K562 (cell line): ENCODE measurements at regions not wholly inside any gene's neighbourhood (a gene's known extent, or its start where the extent isn't known, plus 50 kb on each side); places are given as distances from the start of the nearest gene placed in this dataset.

ENCODE experiments used
- ATAC-seq: fragments of 200-7000 bp; cut with Tn5 transposase; 3 replicates; pipeline ENCODE4 v1.9.1; 2020; ENCODE audit warnings: moderate library complexity
- BruUV-seq: library from RNA; stranded (reverse); fragments of 400-500 nt; replicated peaks from 2 replicates; lab custom pipeline; 2021; lab: Mats Ljungman, UMichigan
- CTCF ChIA-PET: fragments of 300-600 bp; formaldehyde crosslinking; extraction: SDS; loops from one replicate; lab custom pipeline; 2021; ENCODE audit warnings: low intra/inter-chr PET ratio; lab: Yijun Ruan, JAX
- POLR2A ChIA-PET: fragments of 300-600, 350-650 bp; sonication (Branson Sonifier 250); formaldehyde crosslinking; extraction: SDS; loops from one replicate; lab custom pipeline; 2021; ENCODE audit warnings: antibody characterized with exemption, inconsistent platforms; lab: Yijun Ruan, JAX
- DNase-seq, 4 experiments: peaks; one replicate each; pipeline versions ENCODE4 v3.0.0 to v3.0.0-alpha.2; 2011 to 2018; ENCODE audit warnings: low spot score in 3 of 4, mixed read lengths in 3 of 4; ENCODE audit errors: extremely low read depth in 1 of 4
- FAIRE-seq: peaks from 2 replicates; lab custom pipeline; 2011; peaks lifted over from hg19 to GRCh38; lab: Jason Lieb, UNC
- H2AFZ ChIP-seq: 2 replicates; pipeline ENCODE4 v1.6.0; 2011; ENCODE audit warnings: low read depth, low read length, control low read depth, inconsistent platforms
- H3K27ac ChIP-seq: fragments of 200-600 bp; 3 replicates; pipeline ENCODE4 v1.8.0; 2011; ENCODE audit warnings: low read depth, mild to moderate bottlenecking, control low read depth, inconsistent platforms, low read length, moderate library complexity, mixed read lengths; ENCODE audit errors: extremely low read depth
- H3K27me3 ChIP-seq, 2 experiments: fragments of 300-600 bp in 1 of 2; 2 replicates in 1 of 2; 3 replicates in 1 of 2; pipeline versions ENCODE4 v1.6.0 to v1.8.0; 2011; ENCODE audit warnings: inconsistent platforms in 2 of 2, low read length in 2 of 2, mild to moderate bottlenecking in 1 of 2, mixed read lengths in 1 of 2, moderate library complexity in 1 of 2; ENCODE audit not compliant: control insufficient read depth in 2 of 2, insufficient read depth in 2 of 2
- H3K36me3 ChIP-seq: fragments of 300-600 bp; 3 replicates; pipeline ENCODE4 v1.8.0; 2011; ENCODE audit warnings: mild to moderate bottlenecking, low read length, inconsistent platforms; ENCODE audit not compliant: control insufficient read depth, insufficient read depth
- H3K4me1 ChIP-seq, 2 experiments: fragments of 200-600 bp in 1 of 2; replicated peaks in 1 of 2; 2 replicates in 1 of 2; 3 replicates in 1 of 2; pipeline versions ENCODE4 v1.5.1 to v1.8.0; 2011; ENCODE audit warnings: inconsistent platforms in 2 of 2, low read length in 2 of 2, mild to moderate bottlenecking in 1 of 2, mixed read lengths in 1 of 2, moderate library complexity in 1 of 2; ENCODE audit not compliant: control insufficient read depth in 2 of 2, insufficient read depth in 2 of 2
- H3K4me2 ChIP-seq: 2 replicates; pipeline ENCODE4 v1.6.1; 2011; ENCODE audit warnings: low read length, control low read depth, inconsistent platforms, mixed read lengths; ENCODE audit not compliant: insufficient read depth
- H3K4me3 ChIP-seq: fragments of 200-600 bp; sonication (generic), shearing (Covaris generic); 2 replicates; pipeline ENCODE4 v1.5.1; 2016; ENCODE audit warnings: control low read depth, inconsistent platforms
- H3K79me2 ChIP-seq: fragments of 200-600 bp; 3 replicates; pipeline ENCODE4 v1.8.0; 2011; ENCODE audit warnings: low read length, inconsistent platforms; ENCODE audit not compliant: control insufficient read depth, insufficient read depth
- H3K9ac ChIP-seq, 2 experiments: 2 replicates each; pipeline versions ENCODE4 v1.6.0 to v1.6.1; 2011; ENCODE audit warnings: low read depth in 2 of 2, low read length in 2 of 2, control low read depth in 1 of 2, inconsistent platforms in 1 of 2, mild to moderate bottlenecking in 1 of 2, mixed read lengths in 1 of 2; ENCODE audit not compliant: insufficient read depth in 1 of 2
- H3K9me1 ChIP-seq: one replicate; pipeline ENCODE4 v1.6.0; 2011; ENCODE audit warnings: inconsistent platforms, mild to moderate bottlenecking, low read length, moderate library complexity; ENCODE audit not compliant: control insufficient read depth, insufficient read depth
- H3K9me3 ChIP-seq: replicated peaks from 2 replicates; pipeline ENCODE4 v1.5.1; 2011; ENCODE audit warnings: low read depth, low read length, inconsistent platforms; ENCODE audit not compliant: control insufficient read depth, insufficient read depth
- H4K20me1 ChIP-seq: replicated peaks from 2 replicates; pipeline ENCODE4 v1.6.1; 2011; ENCODE audit warnings: low read length, inconsistent platforms, mixed read lengths; ENCODE audit not compliant: control insufficient read depth, insufficient read depth
- ATF3 ChIP-seq, 2 experiments: fragments of 450-650 bp in 1 of 2; sonication (generic) in 1 of 2; formaldehyde crosslinking in 1 of 2; IDR thresholded peaks in 1 of 2; conservative IDR thresholded peaks in 1 of 2; 2 replicates each; pipeline versions ENCODE4 v1.6.1 to v1.8.1; 2016 to 2023; ENCODE audit warnings: mild to moderate bottlenecking in 2 of 2, moderate library complexity in 2 of 2, inconsistent platforms in 1 of 2, missing genetic modification reagents in 1 of 2
- ATF7 ChIP-seq: fragments of 450-650 bp; IDR thresholded peaks from 2 replicates; pipeline ENCODE4 v1.7.1; 2014; ENCODE audit warnings: mild to moderate bottlenecking, moderate library complexity
- E2F8 ChIP-seq: fragments of 450-650 bp; IDR thresholded peaks from 2 replicates; pipeline ENCODE4 v1.7.1; 2018; ENCODE audit warnings: mild to moderate bottlenecking, low read depth; ENCODE audit not compliant: partially characterized antibody
- MAFK ChIP-seq: IDR thresholded peaks from 2 replicates; pipeline ENCODE4 v1.6.1; 2011; ENCODE audit warnings: low read length, improper control_type of control experiment
- MLX ChIP-seq, 2 experiments: fragments of 450-650 bp in 1 of 2; sonication (generic) in 1 of 2; formaldehyde crosslinking; conservative IDR thresholded peaks; 2 replicates each; pipeline versions ENCODE4 v1.4.0 to v1.8.1; 2020 to 2022; ENCODE audit warnings: mild to moderate bottlenecking in 1 of 2, missing genetic modification reagents in 1 of 2
- WGBS: fragments of 100-300 bp; shearing (Covaris generic); methylation state at CpG from one replicate; pipeline ENCODE4 v1.1.6; 2016; ENCODE audit warnings: low coverage, mixed read lengths; ENCODE audit not compliant: insufficient coverage; ENCODE audit errors: missing lambda C conversion rate; 5-methylcytosine and 5-hydroxymethylcytosine counted together
- in situ Hi-C: fragments of 300-500 bp; cut with MboI; formaldehyde crosslinking; loops from 4 replicates; pipeline ENCODE4 v1.15.0; 2018; ENCODE audit warnings: inconsistent platforms, mixed read lengths
- intact Hi-C: fragments of 100-400 bp; cut with micrococcal nuclease; formaldehyde crosslinking; loops from 2 replicates; pipeline ENCODE4 v1.14.2; 2022

GRCh38 chr10:44126291-44126717 is 258.6 kb downstream of the CXCL12 start:
- H3K36me3 ChIP-seq, result no peaks in the 10 kb centered on the region
- H3K4me2 ChIP-seq, result 0 out of 2 replicates have a peak overlapping the region, but pooled peaks have one; percentile 14
- no TSS peak for BruUV-seq
- H3K9me1 ChIP-seq, result no peaks in the 10 kb centered on the region
- no peak overlapping the region for H3K27ac ChIP-seq
- H3K27me3 ChIP-seq, result no peaks in the 10 kb centered on the region
- POLR2A ChIA-PET, result no interaction called here
- ATAC-seq (no peak), DNase-seq (no peak), FAIRE-seq (no peak)
- H3K4me3 ChIP-seq, result no peak overlapping the region
- CTCF ChIA-PET, result no interaction called here
- intact Hi-C loops, result no loop called here
- WGBS, result 2% methylated on average over 5 of the region's 5 CpGs
- no peaks in the 10 kb centered on the region for H3K4me1 ChIP-seq
- H3K9ac ChIP-seq, result no peak overlapping the region
- TF ChIP-seq E2F8 (no peak), ATF3 (IDR thresholded peaks at IDR 0.05) (peak; percentile 56; the same call in 1 of the 2 replicates), ATF3 (CRISPR knock-in tag; conservative IDR thresholded peaks at IDR 0.05) (no peak), ATF7 (peak; percentile 40; the same call in 1 of the 2 replicates), MLX (CRISPR knock-in tag; conservative IDR thresholded peaks at IDR 0.05) (no peak), MAFK (no peak)
- H3K9me3 ChIP-seq, result no peaks in the 10 kb centered on the region
- H2AFZ ChIP-seq, result no peak overlapping the region
- in situ Hi-C loops, result no loop called here
- H3K79me2 ChIP-seq, result no peaks in the 10 kb centered on the region
- H4K20me1 ChIP-seq, result no peaks in the 10 kb centered on the region
